Right kidney (tissue), 1 donor: ENCODE measurements at regions not wholly inside any gene's neighbourhood (a gene's known extent, or its start where the extent isn't known, plus 50 kb on each side); places are given as distances from the start of the nearest gene placed in this dataset.
"Not testable (repeated sequence)": the region's sequence is repeated elsewhere in the genome, so short reads cannot be mapped to it uniquely, and the experiment has no call there.

Experiments
- DNase-seq: peaks from one replicate; pipeline ENCODE4 v3.0.0-alpha.2; 2016

GRCh38 chr11:22076271-22076930 is 116.5 kb upstream of the ANO5 start:
- DNase-seq, result peak; percentile 7

DNA sequence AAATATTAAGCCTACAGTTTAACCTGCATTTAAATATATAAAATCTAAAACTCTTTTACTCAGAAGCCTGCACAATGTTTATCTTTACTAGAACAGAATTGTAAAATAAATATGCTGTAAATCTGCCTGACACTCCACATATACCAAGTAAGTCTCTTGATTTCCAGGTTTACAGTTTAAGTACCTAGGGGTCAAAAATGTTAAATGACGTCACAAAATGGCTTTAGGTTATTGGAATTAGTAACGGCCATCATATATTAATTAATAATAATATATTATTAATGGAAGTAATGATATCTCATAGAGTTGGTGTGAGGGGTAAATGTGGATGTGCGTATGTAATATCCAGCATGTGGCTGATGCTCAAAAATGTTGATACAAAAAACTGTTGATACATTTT is 114.8 kb upstream of the ANO5 start:
- no peak for DNase-seq

DNA sequence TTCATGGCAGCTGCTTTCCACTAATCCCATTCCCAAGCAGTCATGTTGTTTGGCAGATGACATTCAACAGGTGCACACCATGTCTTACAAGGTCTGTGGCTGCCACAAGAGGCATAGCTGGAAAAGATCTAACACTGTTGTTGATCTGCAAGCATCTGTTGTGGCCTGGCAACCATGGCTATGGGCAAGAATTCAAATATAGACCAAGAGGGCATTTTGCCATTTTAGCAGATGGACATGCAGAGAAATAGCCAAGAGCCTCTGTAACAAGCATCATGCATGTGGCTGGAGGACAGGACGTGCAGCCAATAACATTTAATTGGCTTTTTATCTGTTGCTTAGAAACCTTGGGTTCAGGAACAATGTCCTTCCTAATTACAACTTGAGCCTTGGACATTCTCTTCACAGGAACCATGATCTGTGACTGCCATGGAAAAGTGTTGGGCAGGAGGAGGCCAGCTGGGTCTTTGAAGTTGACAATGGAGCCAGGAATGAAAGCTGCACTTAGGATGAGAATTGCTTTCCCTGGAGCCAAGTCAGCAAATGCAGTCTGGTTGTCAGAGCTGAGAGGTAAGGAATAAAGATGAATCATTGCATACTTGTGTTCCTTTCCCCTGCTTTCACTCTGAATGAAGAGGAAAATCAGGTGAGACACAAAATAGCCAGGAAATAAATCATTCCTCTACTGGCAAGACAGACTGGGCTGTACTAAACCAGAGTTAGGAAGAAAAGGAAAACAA is 113.6 kb upstream of the ANO5 start:
- DNase-seq, result no peak

- DNase-seq, result no peak
Observed at GRCh38 chr11:22082178-22082577, 110.7 kb upstream of the ANO5 start.

- no peak for DNase-seq
Observed at GRCh38 chr11:22082788-22083187, 110.1 kb upstream of the ANO5 start.

DNA sequence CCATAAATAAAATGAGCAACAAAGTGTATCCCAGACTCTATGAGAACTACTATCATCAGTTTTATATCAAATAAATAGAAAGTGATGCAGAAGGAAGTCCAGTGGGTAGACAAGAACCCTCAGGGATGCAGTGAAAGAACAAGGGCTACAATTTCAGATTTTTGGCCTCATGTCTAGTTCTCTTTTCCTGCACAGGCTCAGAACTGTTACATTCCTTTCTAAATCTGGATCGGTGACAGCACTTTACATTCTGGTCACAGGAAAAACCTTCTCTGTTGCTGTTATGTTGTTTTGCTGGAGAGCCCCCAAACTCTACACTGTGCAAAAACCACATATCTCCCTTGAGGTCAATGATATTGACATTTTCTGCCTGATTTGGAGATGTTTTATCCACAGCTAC is 108.8 kb upstream of the ANO5 start:
- DNase-seq, result no peak

- no peak for DNase-seq
Observed at GRCh38 chr11:22084564-22084963, 108.3 kb upstream of the ANO5 start.

GRCh38 chr11:22089609-22090008 is 103.3 kb upstream of the ANO5 start:
- no peak for DNase-seq

- DNase-seq, result no peak
Observed at GRCh38 chr11:22106566-22106965, 86.3 kb upstream of the ANO5 start.

DNA sequence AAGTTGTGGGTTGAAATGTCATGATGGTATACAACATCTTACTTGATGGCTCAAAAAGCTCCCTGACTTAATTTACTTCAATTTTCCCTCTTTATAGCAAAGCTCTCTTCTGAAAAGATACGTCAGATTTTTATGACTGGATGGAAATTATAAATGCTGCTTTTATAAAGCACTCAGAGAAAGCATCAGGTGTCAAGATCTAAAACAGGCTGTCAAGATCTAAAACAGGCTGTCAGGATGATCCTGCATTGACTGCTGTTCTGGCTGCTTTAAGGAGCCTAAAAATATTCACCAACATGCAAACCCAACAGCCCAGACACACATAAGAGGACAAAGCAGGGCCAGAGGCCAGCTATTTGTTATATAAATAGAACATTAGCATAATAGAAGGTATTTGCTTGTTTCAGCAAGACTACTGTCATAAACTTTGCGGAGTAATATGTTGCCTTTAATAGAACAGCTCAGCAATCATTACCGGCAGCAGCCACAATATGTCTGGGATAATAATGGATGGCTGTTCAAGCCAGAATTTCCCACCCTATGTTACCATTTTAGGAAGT is 77.3 kb upstream of the ANO5 start:
- no peak for DNase-seq

- DNase-seq, result not testable (repeated sequence)
Observed at GRCh38 chr11:22127981-22128380, 64.9 kb upstream of the ANO5 start.

- DNase-seq, result peak; percentile 2
Observed at GRCh38 chr11:22130462-22131053, 62.3 kb upstream of the ANO5 start.

GRCh38 chr11:22133776-22134175 is 59.1 kb upstream of the ANO5 start:
- DNase-seq, result no peak

- DNase-seq, result no peak
Observed at GRCh38 chr11:22138264-22138663, 54.6 kb upstream of the ANO5 start.
